PC-3 (cell line): ENCODE measurements at regions not wholly inside any gene's neighbourhood (a gene's known extent, or its start where the extent isn't known, plus 50 kb on each side); places are given as distances from the start of the nearest gene placed in this dataset.
A peak's percentile ranks its signal among the peaks of the same experiment; 100 is the strongest.
"Not testable (repeated sequence)": the region's sequence is repeated elsewhere in the genome, so short reads cannot be mapped to it uniquely, and the experiment has no call there.

Source experiments
- ATAC-seq: fragments of 200-7000 bp; cut with Tn5 transposase; 2 replicates; pipeline ENCODE4 v1.9.1; 2020; ENCODE audit warnings: mild to moderate bottlenecking, moderate library complexity
- BruUV-seq: library from RNA; stranded (reverse); fragments of 400-500 nt; replicated peaks from 2 replicates; lab custom pipeline; 2021; lab: Mats Ljungman, UMichigan
- CTCF ChIA-PET: fragments of 300-600 bp; sonication (Branson Sonifier 250); formaldehyde crosslinking; loops from one replicate; lab custom pipeline; 2022; ENCODE audit warnings: antibody characterized with exemption; lab: Charles Lee
- POLR2A ChIA-PET: fragments of 300-600 bp; sonication (Branson Sonifier 250); formaldehyde crosslinking; loops from one replicate; lab custom pipeline; 2022; ENCODE audit warnings: antibody characterized with exemption; ENCODE audit not compliant: unreplicated experiment; lab: Charles Lee
- DNase-seq: peaks from one replicate; pipeline ENCODE4 v3.0.0-alpha.2; 2015
- H2AFZ ChIP-seq: fragments of 300-600 bp; sonication (generic); 2 replicates; pipeline ENCODE4 v1.6.0; 2016; ENCODE audit warnings: antibody characterized with exemption, low read length
- H3F3A ChIP-seq: fragments of 300-600 bp; sonication (generic); one replicate; pipeline ENCODE4 v1.6.0; 2017; ENCODE audit warnings: antibody characterized with exemption, low read length, control low read depth, mild to moderate bottlenecking; ENCODE audit not compliant: unreplicated experiment
- H3K27ac ChIP-seq: fragments of 300-600 bp; sonication (generic); 2 replicates; pipeline ENCODE4 v1.5.1; 2016; ENCODE audit warnings: mild to moderate bottlenecking, low read length
- H3K27me3 ChIP-seq: fragments of 300-600 bp; sonication (generic); 2 replicates; pipeline ENCODE4 v1.6.1; 2016; ENCODE audit warnings: low read length, mixed read lengths
- H3K36me3 ChIP-seq: fragments of 300-600 bp; sonication (generic); 2 replicates; pipeline ENCODE4 v1.6.1; 2016; ENCODE audit warnings: low read depth, mixed run types, low read length, mixed read lengths
- H3K4me1 ChIP-seq: fragments of 300-600 bp; sonication (generic); 2 replicates; pipeline ENCODE4 v1.5.1; 2016; ENCODE audit warnings: low read length; ENCODE audit not compliant: insufficient read depth
- H3K4me2 ChIP-seq: fragments of 300-600 bp; sonication (generic); 2 replicates; pipeline ENCODE4 v1.6.0; 2016; ENCODE audit warnings: low read length
- H3K4me3 ChIP-seq: fragments of 300-600 bp; sonication (generic); 2 replicates; pipeline ENCODE4 v1.5.1; 2016; ENCODE audit warnings: mild to moderate bottlenecking, low read length, mixed read lengths
- H3K79me2 ChIP-seq: fragments of 300-600 bp; sonication (generic); 2 replicates; pipeline ENCODE4 v1.6.1; 2017; ENCODE audit warnings: low read length, mixed read lengths
- H3K9ac ChIP-seq: fragments of 300-600 bp; sonication (generic); 2 replicates; pipeline ENCODE4 v1.6.0; 2016; ENCODE audit warnings: mild to moderate bottlenecking, low read length
- H3K9me2 ChIP-seq: fragments of 300-600 bp; sonication (generic); replicated peaks from 2 replicates; pipeline ENCODE4 v1.6.1; 2016; ENCODE audit warnings: mixed run types, low read length, mixed read lengths
- H3K9me3 ChIP-seq: fragments of 300-600 bp; sonication (generic); 2 replicates; pipeline ENCODE4 v1.6.1; 2016; ENCODE audit warnings: low read length, mixed read lengths
- H4K20me1 ChIP-seq: fragments of 300-600 bp; sonication (generic); 2 replicates; pipeline ENCODE4 v1.6.1; 2016; ENCODE audit warnings: low read length, mixed read lengths
- EZH2 ChIP-seq: fragments of 300-600 bp; sonication (generic); IDR thresholded peaks from one replicate; pipeline ENCODE4 v1.6.1; 2017; ENCODE audit warnings: antibody characterized with exemption, mild to moderate bottlenecking, low read length; ENCODE audit not compliant: unreplicated experiment
- EZH2phosphoT487 ChIP-seq: fragments of 300-600 bp; sonication (generic); IDR thresholded peaks from 2 replicates; pipeline ENCODE4 v1.6.1; 2018; ENCODE audit warnings: mild to moderate bottlenecking, antibody characterized with exemption, low read length, borderline replicate concordance
- intact Hi-C: fragments of 100-400 bp; cut with micrococcal nuclease; formaldehyde crosslinking; loops from 2 replicates; pipeline ENCODE4 v1.9.0; 2023
- TF ChIP-seq, protein P1 (sequence below): fragments of 300-600 bp; sonication (generic); conservative IDR thresholded peaks from 2 replicates; pipeline ENCODE4 v1.5.1; 2017; ENCODE audit warnings: antibody characterized with exemption, low read depth, mild to moderate bottlenecking, low read length

DNA sequence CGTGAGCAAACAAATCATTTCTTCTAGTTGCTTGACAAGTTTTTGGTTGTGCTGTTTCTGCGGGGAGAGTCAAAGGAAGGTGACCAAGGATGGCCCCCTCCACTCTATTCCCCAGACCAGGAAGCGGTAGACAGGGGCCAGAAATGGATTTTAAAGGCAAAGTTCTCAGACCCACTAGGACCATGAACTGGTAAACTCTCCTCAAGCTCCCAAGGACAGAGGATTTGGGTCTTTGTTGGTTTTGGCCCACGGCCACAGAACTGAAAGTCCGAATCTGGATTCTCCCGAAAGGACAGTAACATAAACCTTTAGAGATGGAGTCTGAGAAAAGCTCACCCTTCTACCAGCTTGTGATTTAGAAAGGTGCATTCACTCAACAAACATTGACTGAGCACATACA lies 85.9 kb upstream of the C2CD4B start:
- no peaks in the 10 kb centered on the region for H3K9me3 ChIP-seq
- intact Hi-C loops, result no loop called here
- H3K9ac ChIP-seq, result no peak overlapping the region
- no peaks in the 10 kb centered on the region for H3F3A ChIP-seq
- BruUV-seq, result no TSS peak
- CTCF ChIA-PET, result no interaction called here
- TF ChIP-seq, protein P1, sequence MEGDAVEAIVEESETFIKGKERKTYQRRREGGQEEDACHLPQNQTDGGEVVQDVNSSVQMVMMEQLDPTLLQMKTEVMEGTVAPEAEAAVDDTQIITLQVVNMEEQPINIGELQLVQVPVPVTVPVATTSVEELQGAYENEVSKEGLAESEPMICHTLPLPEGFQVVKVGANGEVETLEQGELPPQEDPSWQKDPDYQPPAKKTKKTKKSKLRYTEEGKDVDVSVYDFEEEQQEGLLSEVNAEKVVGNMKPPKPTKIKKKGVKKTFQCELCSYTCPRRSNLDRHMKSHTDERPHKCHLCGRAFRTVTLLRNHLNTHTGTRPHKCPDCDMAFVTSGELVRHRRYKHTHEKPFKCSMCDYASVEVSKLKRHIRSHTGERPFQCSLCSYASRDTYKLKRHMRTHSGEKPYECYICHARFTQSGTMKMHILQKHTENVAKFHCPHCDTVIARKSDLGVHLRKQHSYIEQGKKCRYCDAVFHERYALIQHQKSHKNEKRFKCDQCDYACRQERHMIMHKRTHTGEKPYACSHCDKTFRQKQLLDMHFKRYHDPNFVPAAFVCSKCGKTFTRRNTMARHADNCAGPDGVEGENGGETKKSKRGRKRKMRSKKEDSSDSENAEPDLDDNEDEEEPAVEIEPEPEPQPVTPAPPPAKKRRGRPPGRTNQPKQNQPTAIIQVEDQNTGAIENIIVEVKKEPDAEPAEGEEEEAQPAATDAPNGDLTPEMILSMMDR, result no peak
- TF ChIP-seq EZH2phosphoT487 (no peak), EZH2 (no peak)
- ATAC-seq, result no peak
- H3K27ac ChIP-seq, result no peak overlapping the region
- POLR2A ChIA-PET, result no interaction called here
- H3K79me2 ChIP-seq, result no peaks in the 10 kb centered on the region
- no peak overlapping the region for H2AFZ ChIP-seq
- no peaks in the 10 kb centered on the region for H3K27me3 ChIP-seq
- no peaks in the 10 kb centered on the region for H3K36me3 ChIP-seq
- H3K4me3 ChIP-seq, result no peak overlapping the region
- H4K20me1 ChIP-seq, result no peaks in the 10 kb centered on the region
- H3K4me2 ChIP-seq, result no peak overlapping the region
- H3K9me2 ChIP-seq, result no peaks in the 10 kb centered on the region
- DNase-seq, result no peak
- H3K4me1 ChIP-seq, result no peaks in the 10 kb centered on the region

DNA sequence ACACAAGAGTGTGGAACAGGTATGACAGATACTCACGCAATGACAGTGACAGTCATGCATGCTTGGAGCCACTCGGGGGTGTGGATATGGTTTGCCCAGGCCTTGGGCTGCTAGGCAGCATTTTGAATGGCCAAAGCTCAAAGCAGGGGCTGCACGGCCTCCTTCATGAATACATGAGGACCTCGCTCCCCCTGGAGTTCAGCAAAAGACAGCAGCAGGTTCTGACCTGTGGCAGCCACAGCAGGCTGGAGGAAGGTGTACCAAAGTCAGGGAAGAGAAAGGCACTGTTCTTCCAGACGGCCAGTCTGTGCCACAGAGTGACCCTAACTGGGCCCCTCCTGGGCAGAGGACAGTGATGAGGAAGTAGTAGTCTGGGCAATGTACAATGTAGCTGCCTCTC lies 88.2 kb upstream of the C2CD4B start:
- Histone ChIP-seq H2AFZ (no peak overlapping the region), H3K36me3 (no peaks in the 10 kb centered on the region), H3K79me2 (no peaks in the 10 kb centered on the region), H3K27ac (no peak overlapping the region), H3K9me2 (no peaks in the 10 kb centered on the region), H3K9ac (no peak overlapping the region), H3K4me1 (no peaks in the 10 kb centered on the region), H3K9me3 (no peaks in the 10 kb centered on the region), H3K27me3 (no peaks in the 10 kb centered on the region), H3F3A (no peaks in the 10 kb centered on the region), H4K20me1 (no peaks in the 10 kb centered on the region), H3K4me2 (no peak overlapping the region), H3K4me3 (no peak overlapping the region)
- no peak for DNase-seq
- ChIA-PET POLR2A (no interaction called here), CTCF (no interaction called here)
- TF ChIP-seq, protein P1, result no peak
- TF ChIP-seq EZH2phosphoT487 (no peak), EZH2 (no peak)
- intact Hi-C loops, result no loop called here
- no peak for ATAC-seq
- BruUV-seq, result no TSS peak

DNA sequence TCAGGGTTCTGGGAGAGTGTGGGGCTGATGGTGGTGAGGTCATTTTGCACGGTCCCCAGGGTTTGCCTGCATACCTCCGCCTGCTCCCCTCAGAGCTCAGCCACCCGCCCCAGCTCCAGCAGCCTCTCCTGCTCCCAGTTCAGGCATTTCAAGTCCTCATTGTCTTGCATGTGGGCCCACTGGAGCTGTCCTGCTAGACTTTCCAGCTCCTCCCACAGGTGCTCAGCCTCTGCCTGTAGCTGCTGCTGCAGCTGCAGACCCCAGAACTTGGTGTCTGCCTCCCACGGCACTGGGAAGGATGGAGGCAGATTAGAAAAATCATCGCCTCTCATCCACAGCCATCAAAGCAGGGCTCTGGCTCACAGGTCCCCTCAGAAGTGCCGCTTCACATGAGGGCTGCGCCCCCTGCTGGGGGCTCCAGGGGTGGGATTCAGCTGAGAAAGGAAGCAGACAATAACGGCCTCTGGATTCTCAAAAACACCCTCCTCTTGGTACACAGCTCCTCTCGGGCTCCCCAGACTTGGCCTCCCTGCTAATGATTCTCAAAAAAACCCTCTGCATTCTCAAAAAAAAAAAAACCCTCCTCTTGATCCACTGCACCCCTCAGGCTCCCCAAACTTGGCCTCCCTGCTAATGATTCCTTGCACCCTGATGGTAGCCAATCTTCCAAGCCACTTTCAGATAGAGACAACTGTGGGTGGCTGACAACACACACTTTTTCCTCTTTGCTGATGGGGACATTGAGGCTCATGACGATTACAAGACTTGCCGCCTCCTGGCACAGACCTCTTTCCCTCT lies 89.3 kb upstream of the C2CD4B start:
- no peaks in the 10 kb centered on the region for H3K9me2 ChIP-seq
- CTCF ChIA-PET, result interaction anchor here (0.7 kb wide), 1 partner anchor 292 kb away, joined by 4 read pairs; no protein-coding TSS in a partner anchor
- ATAC-seq (no peak), DNase-seq (peak; percentile 51)
- no peak overlapping the region for H3K4me2 ChIP-seq
- no peaks in the 10 kb centered on the region for H3K4me1 ChIP-seq
- POLR2A ChIA-PET, result no interaction called here
- H3K36me3 ChIP-seq, result no peaks in the 10 kb centered on the region
- no peaks in the 10 kb centered on the region for H3K27me3 ChIP-seq
- intact Hi-C loops, result no loop called here
- H4K20me1 ChIP-seq, result no peaks in the 10 kb centered on the region
- H3F3A ChIP-seq, result no peaks in the 10 kb centered on the region
- H3K9me3 ChIP-seq, result no peaks in the 10 kb centered on the region
- no peak overlapping the region for H2AFZ ChIP-seq
- no peak overlapping the region for H3K4me3 ChIP-seq
- H3K9ac ChIP-seq, result no peak overlapping the region
- TF ChIP-seq, protein P1, result peak; percentile 64
- TF ChIP-seq EZH2, result no peak
- H3K79me2 ChIP-seq, result no peaks in the 10 kb centered on the region
- no peak overlapping the region for H3K27ac ChIP-seq
- BruUV-seq, result no TSS peak

DNA sequence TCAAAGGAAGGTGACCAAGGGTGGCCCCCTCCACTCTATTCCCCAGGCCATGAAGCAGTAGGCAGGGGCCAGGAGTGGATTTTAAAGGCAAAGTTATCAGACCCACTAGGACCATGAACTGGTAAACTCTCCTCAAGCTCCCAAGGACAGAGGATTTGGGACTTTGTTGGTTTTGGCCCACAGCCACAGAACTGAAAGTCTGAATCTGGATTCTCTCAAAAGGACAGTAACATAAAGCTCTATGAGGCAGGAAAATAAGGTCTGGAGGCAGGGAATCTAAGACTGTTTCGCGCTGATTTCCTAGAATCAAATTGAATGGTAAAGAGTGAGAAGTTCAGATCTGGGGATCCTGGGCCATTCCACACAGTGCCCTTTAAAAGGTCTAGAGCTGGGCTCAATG lies 91.3 kb upstream of the C2CD4B start:
- H3K4me2 ChIP-seq, H3K9me2 ChIP-seq, H3K27me3 ChIP-seq, H3K4me1 ChIP-seq, H3K9me3 ChIP-seq, ATAC-seq, H3K4me3 ChIP-seq, H2AFZ ChIP-seq, intact Hi-C loops, H3K27ac ChIP-seq, BruUV-seq, DNase-seq, H3K79me2 ChIP-seq, H3F3A ChIP-seq, H3K36me3 ChIP-seq, POLR2A ChIA-PET, CTCF ChIA-PET, H4K20me1 ChIP-seq, H3K9ac ChIP-seq: not testable (repeated sequence)
